MCF 10A (cell line): ENCODE measurements at regions not wholly inside any gene's neighbourhood (a gene's known extent, or its start where the extent isn't known, plus 50 kb on each side); places are given as distances from the start of the nearest gene placed in this dataset.

Experiments
- BruUV-seq: library from RNA; stranded (reverse); fragments of 400-500 nt; replicated peaks from 2 replicates; lab custom pipeline; 2021; lab: Mats Ljungman, UMichigan
- CTCF ChIA-PET: fragments of 300-600 bp; sonication (Branson Sonifier 250); formaldehyde crosslinking; extraction: SDS; loops from one replicate; lab custom pipeline; 2021; ENCODE audit warnings: antibody characterized with exemption, inconsistent platforms; lab: Yijun Ruan, JAX
- POLR2A ChIA-PET: fragments of 300-600, 350-650 bp; sonication (Branson Sonifier 250); formaldehyde crosslinking; extraction: SDS; loops from one replicate; lab custom pipeline; 2020; ENCODE audit warnings: antibody characterized with exemption, inconsistent platforms; lab: Yijun Ruan, JAX
- DNase-seq: peaks from one replicate; pipeline ENCODE4 v3.0.0-alpha.2; 2018; ENCODE audit not compliant: unreplicated experiment
- H3K27ac Mint-ChIP-seq: one replicate; pipeline ENCODE4 v1.8.0; 2022; ENCODE audit warnings: mild to moderate bottlenecking, low read depth, mixed read lengths; ENCODE audit not compliant: unreplicated experiment
- H3K27me3 Mint-ChIP-seq: one replicate; pipeline ENCODE4 v1.8.0; 2022; ENCODE audit warnings: mixed read lengths; ENCODE audit not compliant: insufficient read depth, unreplicated experiment
- H3K36me3 Mint-ChIP-seq: one replicate; pipeline ENCODE4 v1.8.0; 2022; ENCODE audit warnings: mild to moderate bottlenecking, moderate library complexity, mixed read lengths; ENCODE audit not compliant: insufficient read depth, unreplicated experiment
- H3K4me1 Mint-ChIP-seq: one replicate; pipeline ENCODE4 v1.8.0; 2022; ENCODE audit warnings: mixed read lengths; ENCODE audit not compliant: insufficient read depth, unreplicated experiment
- H3K4me3 Mint-ChIP-seq: one replicate; pipeline ENCODE4 v1.8.0; 2022; ENCODE audit warnings: mild to moderate bottlenecking, moderate library complexity, mixed read lengths; ENCODE audit not compliant: unreplicated experiment
- H3K9me3 Mint-ChIP-seq: one replicate; pipeline ENCODE4 v1.8.0; 2022; ENCODE audit warnings: mixed read lengths; ENCODE audit not compliant: unreplicated experiment
- intact Hi-C: fragments of 100-400 bp; cut with micrococcal nuclease; formaldehyde crosslinking; loops from 2 replicates; pipeline ENCODE4 v1.14.1; 2022
- TF ChIP-seq, protein P1 (sequence below): fragments of 200-600 bp; IDR thresholded peaks from one replicate; pipeline ENCODE4 v1.8.0; 2022; ENCODE audit warnings: antibody characterized with exemption, mild to moderate bottlenecking; ENCODE audit not compliant: unreplicated experiment

DNA sequence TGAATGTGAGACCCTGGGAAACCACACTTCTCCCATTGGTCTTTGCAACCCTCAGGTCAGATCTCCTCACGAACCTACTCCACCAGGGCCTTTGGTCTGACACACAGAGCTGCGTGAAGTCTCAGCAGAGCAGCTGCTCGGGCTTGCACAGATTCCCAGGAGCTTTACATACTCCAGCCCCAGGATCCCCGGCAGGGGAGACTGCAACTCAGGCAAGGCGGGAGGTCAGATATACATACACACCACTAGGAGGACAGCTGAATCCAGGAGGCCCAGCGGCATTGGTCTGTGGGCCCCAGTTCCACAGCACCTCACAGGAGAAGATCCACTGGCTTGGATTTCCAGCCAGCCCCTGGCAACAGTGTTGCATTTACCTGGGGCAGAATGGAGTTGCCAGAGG lies 239.2 kb downstream of the GPAM start:
- Mint-ChIP-seq H3K9me3 (peaks cover 7% of the 10 kb centered on the region), H3K27me3 (peaks cover 37% of the 10 kb centered on the region), H3K4me1 (no peaks in the 10 kb centered on the region), H3K4me3 (no peak overlapping the region), H3K27ac (no peak overlapping the region), H3K36me3 (no peaks in the 10 kb centered on the region)
- intact Hi-C loops, result no loop called here
- BruUV-seq, result no TSS peak
- ChIA-PET CTCF (no interaction called here), POLR2A (no interaction called here)
- DNase-seq, result no peak
- TF ChIP-seq, protein P1, sequence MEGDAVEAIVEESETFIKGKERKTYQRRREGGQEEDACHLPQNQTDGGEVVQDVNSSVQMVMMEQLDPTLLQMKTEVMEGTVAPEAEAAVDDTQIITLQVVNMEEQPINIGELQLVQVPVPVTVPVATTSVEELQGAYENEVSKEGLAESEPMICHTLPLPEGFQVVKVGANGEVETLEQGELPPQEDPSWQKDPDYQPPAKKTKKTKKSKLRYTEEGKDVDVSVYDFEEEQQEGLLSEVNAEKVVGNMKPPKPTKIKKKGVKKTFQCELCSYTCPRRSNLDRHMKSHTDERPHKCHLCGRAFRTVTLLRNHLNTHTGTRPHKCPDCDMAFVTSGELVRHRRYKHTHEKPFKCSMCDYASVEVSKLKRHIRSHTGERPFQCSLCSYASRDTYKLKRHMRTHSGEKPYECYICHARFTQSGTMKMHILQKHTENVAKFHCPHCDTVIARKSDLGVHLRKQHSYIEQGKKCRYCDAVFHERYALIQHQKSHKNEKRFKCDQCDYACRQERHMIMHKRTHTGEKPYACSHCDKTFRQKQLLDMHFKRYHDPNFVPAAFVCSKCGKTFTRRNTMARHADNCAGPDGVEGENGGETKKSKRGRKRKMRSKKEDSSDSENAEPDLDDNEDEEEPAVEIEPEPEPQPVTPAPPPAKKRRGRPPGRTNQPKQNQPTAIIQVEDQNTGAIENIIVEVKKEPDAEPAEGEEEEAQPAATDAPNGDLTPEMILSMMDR, result no peak

DNA sequence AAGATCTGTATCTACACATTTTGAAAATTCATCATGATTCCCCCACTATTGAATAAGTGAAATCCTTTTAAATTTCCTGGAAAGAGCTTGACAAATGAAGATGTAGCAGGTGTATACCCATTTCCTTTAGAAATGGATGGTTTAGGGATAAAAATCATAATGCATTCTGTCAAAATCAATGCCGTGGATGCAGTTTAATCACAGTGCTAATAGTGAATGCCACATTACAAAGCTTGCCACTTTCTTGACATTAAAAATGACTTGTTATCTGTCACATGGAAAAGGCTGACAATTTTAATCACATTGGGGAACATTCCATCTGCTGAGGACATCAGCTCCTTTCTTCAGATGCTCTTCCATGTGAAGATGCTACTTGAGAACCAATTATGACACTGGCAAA lies 229.6 kb downstream of the GPAM start:
- Mint-ChIP-seq H3K27me3 (peaks cover 10% of the 10 kb centered on the region), H3K4me3 (no peak overlapping the region), H3K4me1 (no peaks in the 10 kb centered on the region), H3K36me3 (no peaks in the 10 kb centered on the region), H3K9me3 (peaks cover 8% of the 10 kb centered on the region), H3K27ac (no peak overlapping the region)
- ChIA-PET CTCF (interaction anchor here (0.6 to 1.6 kb wide), 3 partner anchors 37 to 632 kb away, joined by 3 read pairs; no protein-coding TSS in a partner anchor), POLR2A (no interaction called here)
- intact Hi-C loops, result no loop called here
- no TSS peak for BruUV-seq
- no peak for DNase-seq
- TF ChIP-seq, protein P1, result no peak

DNA sequence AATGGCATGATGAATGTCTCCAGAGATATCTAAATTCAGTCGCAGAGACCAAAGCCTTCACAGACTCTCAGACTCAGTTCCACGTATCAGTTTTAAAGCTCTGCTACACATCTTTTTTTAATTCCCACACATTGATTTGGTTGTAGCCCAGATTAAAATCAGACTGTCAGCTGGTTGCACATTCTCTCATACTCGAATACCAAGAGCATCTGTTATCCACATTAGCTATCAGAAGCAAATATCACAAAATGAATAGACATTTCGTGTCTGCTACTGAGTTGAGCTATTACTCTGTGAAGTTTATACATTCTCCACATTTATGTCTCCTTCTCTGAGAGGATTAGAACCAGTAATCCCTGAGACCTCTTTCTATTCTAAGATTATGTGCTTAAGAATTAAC lies 229.2 kb downstream of the GPAM start:
- Mint-ChIP-seq H3K27me3 (peaks cover 10% of the 10 kb centered on the region), H3K4me1 (no peaks in the 10 kb centered on the region), H3K9me3 (peaks cover 8% of the 10 kb centered on the region), H3K36me3 (no peaks in the 10 kb centered on the region), H3K27ac (no peak overlapping the region), H3K4me3 (no peak overlapping the region)
- BruUV-seq, result no TSS peak
- no peak for DNase-seq
- TF ChIP-seq, protein P1, result no peak
- ChIA-PET CTCF (interaction anchor here (0.6 to 1.6 kb wide), 4 partner anchors 37 to 632 kb away, joined by 3 read pairs; no protein-coding TSS in a partner anchor), POLR2A (interaction anchor here (0.7 kb wide), 1 partner anchor 506 kb away, joined by 3 read pairs; no protein-coding TSS in a partner anchor)
- intact Hi-C loops, result no loop called here

DNA sequence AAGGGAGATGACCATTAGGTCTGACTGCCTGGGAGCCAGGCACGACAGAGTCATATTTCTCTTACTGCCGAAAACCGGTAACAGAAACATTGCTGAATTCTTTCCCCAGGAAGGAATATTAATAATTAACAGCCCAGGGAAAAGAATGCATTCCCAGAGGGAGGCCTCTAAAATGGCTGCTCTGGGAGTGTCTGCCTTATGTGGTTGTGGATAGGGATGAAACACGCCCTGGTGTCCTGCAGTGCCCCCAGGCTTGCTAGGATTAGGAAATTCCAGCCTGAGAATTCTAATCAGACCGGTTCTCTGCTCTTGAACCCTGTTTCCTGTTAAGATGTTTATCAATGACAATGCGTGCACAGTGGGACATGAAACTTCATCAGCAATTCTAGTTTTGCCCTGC lies 226.7 kb downstream of the GPAM start:
- no TSS peak for BruUV-seq
- POLR2A ChIA-PET, result no interaction called here
- Mint-ChIP-seq H3K4me3 (no peak overlapping the region), H3K9me3 (peaks cover 8% of the 10 kb centered on the region), H3K27ac (no peak overlapping the region), H3K4me1 (no peaks in the 10 kb centered on the region), H3K27me3 (peaks cover 10% of the 10 kb centered on the region), H3K36me3 (no peaks in the 10 kb centered on the region)
- CTCF ChIA-PET, result no interaction called here
- intact Hi-C loops, result no loop called here
- TF ChIP-seq, protein P1, result no peak
- DNase-seq, result no peak
